ENCODE measurements at regions not wholly inside any gene's neighbourhood (a gene's known extent, or its start where the extent isn't known, plus 50 kb on each side); places are given as distances from the start of the nearest gene placed in this dataset.
"Not testable (repeated sequence)": the region's sequence is repeated elsewhere in the genome, so short reads cannot be mapped to it uniquely, and the experiment has no call there.

GRCh38 chr21:16420031-16420724 is 690.4 kb downstream of the USP25 start:
- DNase-seq (ENCODE audit: low read depth): no peak

- DNase-seq (ENCODE audit: low read depth): no peak
These were observed 691.2 kb downstream of the USP25 start for GRCh38 chr21:16421007-16421406.

- no peak for DNase-seq (ENCODE audit: low read depth)
These were observed 692.2 kb downstream of the USP25 start for GRCh38 chr21:16421965-16422364.

GRCh38 chr21:16422702-16423101 is 692.9 kb downstream of the USP25 start:
- no peak for DNase-seq (ENCODE audit: low read depth)

GRCh38 chr21:16423921-16424320 is 694.1 kb downstream of the USP25 start:
- DNase-seq (ENCODE audit: low read depth): no peak

- no peak for DNase-seq (ENCODE audit: low read depth)
These were observed 694.6 kb downstream of the USP25 start for GRCh38 chr21:16424331-16424751.

GRCh38 chr21:16425376-16425775 is 695.6 kb downstream of the USP25 start:
- DNase-seq (ENCODE audit: low read depth): no peak

- DNase-seq (ENCODE audit: low read depth): no peak
These were observed 697.2 kb downstream of the USP25 start for GRCh38 chr21:16426936-16427335.

- no peak for DNase-seq (ENCODE audit: low read depth)
These were observed 697.9 kb downstream of the USP25 start for GRCh38 chr21:16427587-16428087.

GRCh38 chr21:16437586-16437985 is 707.8 kb downstream of the USP25 start:
- no peak for DNase-seq (ENCODE audit: low read depth)

- no peak for DNase-seq (ENCODE audit: low read depth)
These were observed 709.0 kb downstream of the USP25 start for GRCh38 chr21:16438761-16439160.

GRCh38 chr21:16441789-16442188 is 712.0 kb downstream of the USP25 start:
- DNase-seq (ENCODE audit: low read depth): no peak

- no peak for DNase-seq (ENCODE audit: low read depth)
These were observed 724.6 kb downstream of the USP25 start for GRCh38 chr21:16454399-16454798.

GRCh38 chr21:16455526-16455925 is 725.7 kb downstream of the USP25 start:
- DNase-seq (ENCODE audit: low read depth): no peak

GRCh38 chr21:16455978-16456377 is 726.2 kb downstream of the USP25 start:
- no peak for DNase-seq (ENCODE audit: low read depth)

GRCh38 chr21:16457498-16457897 is 727.7 kb downstream of the USP25 start:
- no peak for DNase-seq (ENCODE audit: low read depth)

- DNase-seq (ENCODE audit: low read depth): no peak
These were observed 731.2 kb downstream of the USP25 start for GRCh38 chr21:16460936-16461335.

- not testable (repeated sequence) for DNase-seq (ENCODE audit: low read depth)
These were observed 734.6 kb downstream of the USP25 start for GRCh38 chr21:16464211-16464889.

- DNase-seq (ENCODE audit: low read depth): no peak
These were observed 738.4 kb downstream of the USP25 start for GRCh38 chr21:16468184-16468583.

GRCh38 chr21:16473988-16474387 is 744.2 kb downstream of the USP25 start:
- no peak for DNase-seq (ENCODE audit: low read depth)

- no peak for DNase-seq (ENCODE audit: low read depth)
These were observed 746.5 kb downstream of the USP25 start for GRCh38 chr21:16476056-16476825.

- no peak for DNase-seq (ENCODE audit: low read depth)
These were observed 758.3 kb downstream of the USP25 start for GRCh38 chr21:16488042-16488441.

GRCh38 chr21:16492356-16492755 is 762.6 kb downstream of the USP25 start:
- DNase-seq (ENCODE audit: low read depth): no peak
